Left lobe of liver (tissue), 2 donors: ENCODE measurements at regions not wholly inside any gene's neighbourhood (a gene's known extent, or its start where the extent isn't known, plus 50 kb on each side); places are given as distances from the start of the nearest gene placed in this dataset.

Experiments used
- ATAC-seq: fragments of 200-7000 bp; cut with Tn5 transposase; one replicate; pipeline ENCODE4 v1.9.1; 2020; ENCODE audit warnings: mild to moderate bottlenecking, moderate library complexity
- DNase-seq: peaks from one replicate; pipeline ENCODE4 v3.0.0-alpha.2; 2020; ENCODE audit warnings: low spot score
- donor health status: DM: no; HTN: no; CAD: no; lungs with moderate emphysema.
- donor health status: DM: no; HTN: yes; CAD: no.

DNA sequence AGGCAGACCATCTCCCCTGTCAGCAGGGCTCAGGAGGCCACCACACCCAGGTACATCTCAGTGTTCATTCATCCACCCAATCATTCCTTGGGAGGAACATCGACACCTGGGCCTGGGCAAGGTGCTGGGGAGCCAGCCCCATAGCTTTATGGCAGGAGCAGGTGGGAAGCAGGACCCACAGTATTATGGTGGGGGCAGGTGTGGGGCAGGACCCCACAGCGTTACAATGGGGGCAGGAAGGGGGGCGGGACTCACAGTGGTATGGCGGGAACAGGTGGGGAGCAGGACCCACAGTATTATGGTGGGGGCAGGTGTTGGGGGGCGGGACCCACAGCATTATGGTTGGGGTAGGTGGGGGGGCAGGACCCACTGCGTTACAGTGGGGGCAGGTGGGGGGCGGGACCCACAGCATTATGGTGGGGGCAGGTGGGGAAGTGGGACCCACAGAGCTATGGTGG, 128.9 kb upstream of the HS6ST1 start:
- DNase-seq (peak; percentile 22), ATAC-seq (no peak)

DNA sequence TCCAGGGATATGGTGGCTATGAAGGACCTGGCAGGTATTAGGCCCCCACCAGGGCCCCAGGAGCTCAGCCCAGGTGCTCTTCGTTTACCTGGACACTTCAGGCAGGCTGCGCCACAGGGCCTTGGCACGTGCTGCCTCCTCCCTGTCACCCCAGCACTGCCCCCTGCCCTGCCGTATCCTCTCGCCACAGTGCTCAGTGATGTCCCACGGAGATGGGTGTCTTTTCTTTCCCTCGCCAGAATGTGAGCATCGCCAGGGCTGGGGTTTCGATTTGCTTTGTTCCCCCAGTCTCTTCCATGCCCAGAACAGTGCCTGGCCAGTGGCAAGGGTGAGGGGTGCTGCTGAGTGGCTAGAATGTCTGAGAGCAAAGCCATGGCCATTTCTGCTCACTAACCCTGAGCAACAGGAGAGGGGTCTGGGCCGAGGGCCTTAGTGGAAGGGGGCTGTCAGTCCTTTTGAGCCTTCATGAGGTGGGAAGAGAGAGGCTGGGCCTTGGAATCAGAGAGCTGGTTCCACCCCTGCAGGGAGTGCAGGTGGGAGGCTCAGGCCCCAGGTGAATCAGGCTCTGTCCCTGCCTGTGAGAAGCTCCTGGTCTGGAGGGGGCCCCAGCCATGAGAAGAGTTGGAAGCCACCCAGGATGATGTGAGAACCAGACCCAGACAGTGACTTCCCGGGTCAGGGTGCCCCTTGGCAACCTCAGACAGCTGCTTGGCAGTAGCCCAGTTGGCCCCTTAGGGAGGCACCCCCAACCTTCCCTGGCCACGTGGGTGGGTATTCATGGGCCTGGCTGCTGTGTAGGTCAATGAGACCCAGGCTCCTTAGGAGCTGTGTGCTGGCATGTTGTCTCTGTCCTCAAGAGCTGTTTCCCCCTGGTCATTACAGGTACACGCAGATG, 129.9 kb upstream of the HS6ST1 start:
- DNase-seq: peak; percentile 41

GRCh38 chr2:128449226-128450061, 130.8 kb upstream of the HS6ST1 start:
- peak; percentile 15 for ATAC-seq

More for the DNA sequence above, 129.9 kb upstream of the HS6ST1 start:
- ATAC-seq: no peak

DNA sequence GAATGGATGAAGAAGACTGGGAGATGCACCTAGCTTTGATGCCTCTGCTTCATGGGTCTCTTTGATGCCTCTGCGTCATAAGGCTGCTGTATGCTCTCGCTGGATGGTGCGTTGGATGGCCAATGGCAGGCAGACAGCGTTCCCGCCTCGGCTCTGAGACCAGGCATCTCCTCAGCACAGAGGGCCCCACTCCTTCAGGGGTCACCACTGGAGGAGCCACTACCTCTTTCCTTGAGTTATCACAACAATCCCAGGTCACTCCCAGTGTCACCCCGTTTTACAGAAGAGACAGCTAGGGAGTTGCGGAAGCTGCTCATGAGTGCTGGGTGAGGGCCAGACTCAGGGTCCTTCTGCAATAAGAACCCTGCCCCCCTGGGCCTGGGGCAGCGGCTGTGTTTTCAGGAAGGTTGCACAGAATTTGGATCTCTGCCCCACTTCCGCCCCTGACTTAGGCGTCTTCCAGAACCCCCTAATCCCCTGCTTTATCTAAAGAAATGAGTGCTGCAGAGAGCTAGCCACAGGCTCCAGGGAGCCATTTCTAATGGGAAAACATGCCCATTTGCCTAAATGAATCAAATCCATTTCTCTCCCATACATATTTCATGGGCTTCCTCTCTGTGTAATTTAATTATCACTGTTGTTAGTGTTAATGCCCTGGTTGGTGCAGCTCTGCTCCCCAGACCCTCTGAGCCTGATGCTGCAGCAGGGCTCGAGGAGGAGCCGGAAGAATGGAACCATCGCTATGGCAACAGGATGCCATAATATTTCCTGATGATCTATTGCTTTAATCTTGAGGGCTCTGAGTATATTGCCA, 131.8 kb upstream of the HS6ST1 start:
- DNase-seq (peak; percentile 42), ATAC-seq (no peak)

More at GRCh38 chr2:128449226-128450061, 130.8 kb upstream of the HS6ST1 start:
- peak; percentile 42 for DNase-seq

- ATAC-seq (no peak), DNase-seq (peak; percentile 26)
These were observed 132.7 kb upstream of the HS6ST1 start for GRCh38 chr2:128451084-128452023.

DNA sequence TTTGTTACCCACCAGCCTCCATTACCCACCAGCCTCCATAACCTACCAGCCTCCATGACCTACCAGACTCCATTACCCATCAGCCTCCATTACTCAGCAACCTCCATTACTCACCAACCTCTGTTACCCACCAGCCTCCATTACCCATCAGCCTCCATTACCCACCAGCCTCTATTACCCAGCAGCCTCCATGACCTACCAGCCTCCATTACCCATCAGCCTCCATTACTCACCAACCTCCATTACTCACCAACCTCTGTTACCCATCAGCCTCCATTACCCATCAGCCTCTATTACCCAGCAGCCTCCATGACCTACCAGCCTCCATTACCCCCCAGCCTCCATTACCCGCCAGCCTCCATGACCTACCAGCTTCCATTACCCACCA, 133.3 kb upstream of the HS6ST1 start:
- DNase-seq (no peak), ATAC-seq (no peak)

- DNase-seq (peak; percentile 40), ATAC-seq (no peak)
These were observed 134.2 kb upstream of the HS6ST1 start for GRCh38 chr2:128452536-128453530.

DNA sequence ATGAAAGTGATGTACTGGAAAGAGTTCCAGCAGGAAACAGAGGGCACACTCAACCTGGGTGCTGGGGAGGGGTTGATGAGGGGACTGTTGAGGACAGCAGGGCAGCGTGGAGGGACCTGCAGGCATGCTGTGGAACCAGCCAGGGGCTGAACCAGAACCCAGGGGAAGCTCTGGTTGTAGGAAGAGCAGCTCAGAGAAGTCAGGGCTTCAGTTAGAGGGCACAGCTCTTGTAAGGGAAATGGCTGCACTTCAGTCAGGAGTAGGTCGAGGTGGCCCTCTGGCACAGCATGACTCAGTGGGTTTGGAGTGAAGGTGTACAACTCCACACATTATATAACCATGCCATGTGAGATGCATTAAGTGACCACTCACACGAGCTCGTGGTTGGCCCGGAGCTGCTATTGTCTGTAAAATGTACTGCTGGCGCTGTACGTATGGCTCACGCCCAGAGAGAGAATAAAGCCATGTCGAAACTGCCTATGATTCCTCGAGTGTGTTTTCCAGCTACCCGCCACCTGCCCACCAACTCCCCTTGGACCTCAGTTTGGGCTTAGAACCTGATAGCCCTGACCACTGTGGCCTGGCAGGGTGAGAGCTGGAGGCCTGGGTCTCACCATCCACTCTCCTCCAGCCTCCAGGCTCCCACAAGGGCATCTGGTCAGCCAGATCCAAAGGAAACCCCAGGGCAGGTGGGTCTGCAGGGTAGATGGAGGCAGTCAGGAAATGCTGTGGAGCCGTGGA, 136.5 kb upstream of the HS6ST1 start:
- ATAC-seq: no peak
- peak; percentile 27 for DNase-seq

- DNase-seq (no peak), ATAC-seq (no peak)
These were observed 137.0 kb upstream of the HS6ST1 start for GRCh38 chr2:128455721-128456050.

GRCh38 chr2:128456281-128456680, 137.6 kb upstream of the HS6ST1 start:
- ATAC-seq (no peak), DNase-seq (peak; percentile 23)

GRCh38 chr2:128457006-128457604, 138.4 kb upstream of the HS6ST1 start:
- DNase-seq: peak; percentile 35
- ATAC-seq: no peak

DNA sequence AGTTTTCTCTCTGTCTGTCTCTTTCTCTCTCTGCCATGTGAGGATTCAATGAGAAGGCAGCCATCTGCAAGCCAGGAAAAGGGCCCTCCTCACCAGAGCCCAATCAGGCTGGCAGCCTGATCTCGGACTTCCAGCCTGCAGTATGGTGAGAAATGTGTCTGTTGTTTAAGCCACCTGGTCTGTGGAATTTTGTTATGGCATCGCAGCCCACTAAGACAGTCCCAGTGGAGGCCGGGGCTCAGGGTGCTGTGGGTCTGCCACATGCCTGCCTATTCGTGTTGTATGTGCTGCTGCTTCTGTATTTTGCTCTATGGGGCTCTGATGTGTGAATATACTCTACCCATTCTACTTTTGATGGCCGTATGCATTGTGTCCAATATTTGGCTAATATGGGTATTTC, 139.0 kb upstream of the HS6ST1 start:
- ATAC-seq (no peak), DNase-seq (peak; percentile 6)

GRCh38 chr2:128458505-128458904, 139.8 kb upstream of the HS6ST1 start:
- DNase-seq (no peak), ATAC-seq (no peak)

GRCh38 chr2:128464456-128464855, 145.8 kb upstream of the HS6ST1 start:
- ATAC-seq (no peak), DNase-seq (no peak)

- DNase-seq (no peak), ATAC-seq (no peak)
These were observed 146.8 kb upstream of the HS6ST1 start for GRCh38 chr2:128465246-128466170.

DNA sequence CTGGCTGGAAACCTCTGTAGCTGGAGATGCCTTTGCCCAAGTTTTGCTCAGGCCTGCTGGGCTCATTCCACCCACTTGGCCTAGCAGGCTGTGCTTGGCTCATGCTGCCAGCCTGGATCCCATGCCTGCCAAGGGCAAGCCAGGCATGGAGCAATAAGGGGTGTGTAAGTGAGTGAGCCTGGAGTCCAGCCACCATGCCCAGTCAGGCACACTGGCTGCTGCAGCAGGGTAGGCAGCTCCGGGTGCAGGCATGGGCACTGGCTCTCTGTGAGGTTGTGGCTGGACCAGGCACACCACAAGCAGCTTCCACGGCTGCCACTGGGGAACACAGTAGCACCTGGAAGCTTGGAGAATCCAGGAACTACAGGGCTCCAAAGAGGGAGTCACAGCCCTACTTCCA, 147.7 kb upstream of the HS6ST1 start:
- peak; percentile 92 for DNase-seq
- ATAC-seq: peak; percentile 99
